HCT116 (cell line): ENCODE measurements at regions not wholly inside any gene's neighbourhood (a gene's known extent, or its start where the extent isn't known, plus 50 kb on each side); places are given as distances from the start of the nearest gene placed in this dataset.

ENCODE experiments used
- ATAC-seq: fragments of 200-7000 bp; cut with Tn5 transposase; 2 replicates; pipeline ENCODE4 v1.9.1; 2020; ENCODE audit warnings: mild to moderate bottlenecking, moderate library complexity
- BruUV-seq: library from RNA; stranded (reverse); fragments of 400-500 nt; replicated peaks from 2 replicates; lab custom pipeline; 2021; lab: Mats Ljungman, UMichigan
- CTCF ChIA-PET: fragments of 300-600 bp; sonication (Branson Sonifier 250); formaldehyde crosslinking; loops from one replicate; lab custom pipeline; 2021; ENCODE audit warnings: antibody characterized with exemption; lab: Charles Lee
- POLR2A ChIA-PET: fragments of 300-600, 350-600 bp; sonication (Branson Sonifier 250); formaldehyde crosslinking; loops from one replicate; lab custom pipeline; 2021; ENCODE audit warnings: antibody characterized with exemption; lab: Charles Lee
- RAD21 ChIA-PET, 2 experiments: fragments of 300-600 bp; sonication (Branson Sonifier 250); formaldehyde crosslinking; loops; one replicate each; lab custom pipeline; 2023; ENCODE audit warnings: low total read pairs in 2 of 2; ENCODE audit not compliant: uncharacterized antibody in 2 of 2, unreplicated experiment in 2 of 2, low non-redundant PET in 1 of 2; lab: Charles Lee
- DNase-seq: peaks from one replicate; pipeline ENCODE4 v3.0.0-alpha.2; 2010; ENCODE audit warnings: low read depth, low spot score
- H2AFZ ChIP-seq: fragments of 200-600 bp; shearing (Covaris generic), sonication (generic); 2 replicates; pipeline ENCODE4 v1.6.1; 2017; ENCODE audit warnings: low read depth, mixed run types, mixed read lengths, antibody characterized with exemption, low read length; ENCODE audit not compliant: poor library complexity, severe bottlenecking
- H3K27ac ChIP-seq: 2 replicates; pipeline ENCODE4 v1.5.1; 2012; ENCODE audit warnings: low read depth, low read length
- H3K27me3 ChIP-seq: fragments of 200-600 bp; sonication (generic); 2 replicates; pipeline ENCODE4 v1.6.1; 2016; ENCODE audit warnings: mixed run types, low read length, mixed read lengths; ENCODE audit not compliant: insufficient read depth
- H3K36me3 ChIP-seq, 2 experiments: fragments of 200-500 bp in 1 of 2; fragments of 200-600 bp in 1 of 2; sonication (Bioruptor generic) in 1 of 2; sonication (generic) in 1 of 2; 2 replicates each; pipeline versions ENCODE4 v1.5.1 to v1.6.1; 2014 to 2016; ENCODE audit warnings: low read length in 2 of 2, inconsistent platforms in 1 of 2, mixed read lengths in 1 of 2, mixed run types in 1 of 2; ENCODE audit not compliant: insufficient read depth in 2 of 2, control insufficient read depth in 1 of 2
- H3K4me1 ChIP-seq, 2 experiments: fragments of 200-600 bp in 1 of 2; sonication (generic) in 1 of 2; 2 replicates each; pipeline versions ENCODE4 v1.5.1 to v1.6.1; 2012 to 2017; ENCODE audit warnings: low read length in 2 of 2, inconsistent platforms in 1 of 2, mild to moderate bottlenecking in 1 of 2, mixed read lengths in 1 of 2, mixed run types in 1 of 2, moderate library complexity in 1 of 2; ENCODE audit not compliant: insufficient read depth in 2 of 2, control insufficient read depth in 1 of 2
- H3K4me2 ChIP-seq: fragments of 200-600 bp; sonication (generic); 2 replicates; pipeline ENCODE4 v1.6.1; 2017; ENCODE audit warnings: mixed run types, low read length, mixed read lengths
- H3K4me3 ChIP-seq, 2 experiments: fragments of 200-600 bp in 1 of 2; sonication (generic) in 1 of 2; replicated peaks in 1 of 2; 2 replicates each; pipeline ENCODE4 v1.5.1; 2011 to 2016; ENCODE audit warnings: low read length in 2 of 2, control low read depth in 1 of 2, low read depth in 1 of 2, mild to moderate bottlenecking in 1 of 2, mixed read lengths in 1 of 2, mixed run types in 1 of 2
- H3K79me2 ChIP-seq: fragments of 200-600 bp; sonication (generic); 2 replicates; pipeline ENCODE4 v1.6.1; 2017; ENCODE audit warnings: mild to moderate bottlenecking, mixed run types, low read length, moderate library complexity, mixed read lengths; ENCODE audit not compliant: insufficient read depth
- H3K9ac ChIP-seq: fragments of 200-600 bp; sonication (generic); 2 replicates; pipeline ENCODE4 v1.6.1; 2016; ENCODE audit warnings: low read length, mixed read lengths
- H3K9me2 ChIP-seq: fragments of 200-600 bp; sonication (generic), shearing (Covaris generic); 2 replicates; pipeline ENCODE4 v1.6.1; 2017; ENCODE audit warnings: mixed run types, mild to moderate bottlenecking, moderate library complexity; ENCODE audit not compliant: insufficient read depth
- H3K9me3 ChIP-seq, 2 experiments: fragments of 200-500 bp in 1 of 2; fragments of 200-600 bp in 1 of 2; sonication (Bioruptor generic) in 1 of 2; sonication (generic) in 1 of 2; 2 replicates each; pipeline ENCODE4 v1.6.1; 2014 to 2017; ENCODE audit warnings: low read length in 2 of 2, mixed read lengths in 2 of 2, inconsistent platforms in 1 of 2, low read depth in 1 of 2, mild to moderate bottlenecking in 1 of 2, mixed run types in 1 of 2, moderate library complexity in 1 of 2; ENCODE audit not compliant: control insufficient read depth in 1 of 2, insufficient read depth in 1 of 2
- H4K20me1 ChIP-seq: fragments of 200-600 bp; sonication (generic), shearing (Covaris generic); 2 replicates; pipeline ENCODE4 v1.6.1; 2017; ENCODE audit warnings: mixed run types, mild to moderate bottlenecking, moderate library complexity; ENCODE audit not compliant: insufficient read depth
- CBX3 ChIP-seq: IDR thresholded peaks from 2 replicates; pipeline ENCODE4 v1.6.1; 2012; ENCODE audit warnings: low read depth
- FOSL1 ChIP-seq: IDR thresholded peaks from 2 replicates; pipeline ENCODE4 v1.6.1; 2012; ENCODE audit warnings: low read depth
- TCF7L2 ChIP-seq: IDR thresholded peaks from 2 replicates; pipeline ENCODE4 v1.7.0; 2011; ENCODE audit warnings: borderline replicate concordance, inconsistent platforms; ENCODE audit not compliant: insufficient read depth, insufficient read length; ENCODE audit errors: extremely low read depth
- intact Hi-C: fragments of 100-400 bp; cut with micrococcal nuclease; formaldehyde crosslinking; loops from 2 replicates; pipeline ENCODE4 v1.10.0; 2022
- TF ChIP-seq, protein P1 (sequence below): IDR thresholded peaks from 2 replicates; pipeline ENCODE4 v1.6.1; 2012
- TF ChIP-seq, protein P2 (sequence below): IDR thresholded peaks from 2 replicates; pipeline ENCODE4 v1.6.1; 2012
- TF ChIP-seq, protein P3 (sequence below): IDR thresholded peaks from 2 replicates; pipeline ENCODE4 v1.6.1; 2011; ENCODE audit warnings: mild to moderate bottlenecking, low read length, moderate library complexity; ENCODE audit not compliant: insufficient replicate concordance; ENCODE audit errors: extremely low read depth

- ATAC-seq (no peak), DNase-seq (no peak)
- no peaks in the 10 kb centered on the region for H4K20me1 ChIP-seq
- H3K9ac ChIP-seq = no peak overlapping the region
- H3K27me3 ChIP-seq = no peaks in the 10 kb centered on the region
- H3K4me3 ChIP-seq = no peak overlapping the region
- H3K4me1 ChIP-seq = peaks cover 6 to 27% of the 10 kb centered on the region in 2 experiments
- H3K4me2 ChIP-seq = no peak overlapping the region
- no peaks in the 10 kb centered on the region for H3K79me2 ChIP-seq
- RAD21 ChIA-PET = no interaction called here
- TF ChIP-seq, protein P1, sequence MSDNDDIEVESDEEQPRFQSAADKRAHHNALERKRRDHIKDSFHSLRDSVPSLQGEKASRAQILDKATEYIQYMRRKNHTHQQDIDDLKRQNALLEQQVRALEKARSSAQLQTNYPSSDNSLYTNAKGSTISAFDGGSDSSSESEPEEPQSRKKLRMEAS = no peak
- TF ChIP-seq TCF7L2 (no peak), FOSL1 (no peak), CBX3 (no peak)
- TF ChIP-seq, protein P2, sequence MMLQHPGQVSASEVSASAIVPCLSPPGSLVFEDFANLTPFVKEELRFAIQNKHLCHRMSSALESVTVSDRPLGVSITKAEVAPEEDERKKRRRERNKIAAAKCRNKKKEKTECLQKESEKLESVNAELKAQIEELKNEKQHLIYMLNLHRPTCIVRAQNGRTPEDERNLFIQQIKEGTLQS = no peak
- TF ChIP-seq, protein P3, sequence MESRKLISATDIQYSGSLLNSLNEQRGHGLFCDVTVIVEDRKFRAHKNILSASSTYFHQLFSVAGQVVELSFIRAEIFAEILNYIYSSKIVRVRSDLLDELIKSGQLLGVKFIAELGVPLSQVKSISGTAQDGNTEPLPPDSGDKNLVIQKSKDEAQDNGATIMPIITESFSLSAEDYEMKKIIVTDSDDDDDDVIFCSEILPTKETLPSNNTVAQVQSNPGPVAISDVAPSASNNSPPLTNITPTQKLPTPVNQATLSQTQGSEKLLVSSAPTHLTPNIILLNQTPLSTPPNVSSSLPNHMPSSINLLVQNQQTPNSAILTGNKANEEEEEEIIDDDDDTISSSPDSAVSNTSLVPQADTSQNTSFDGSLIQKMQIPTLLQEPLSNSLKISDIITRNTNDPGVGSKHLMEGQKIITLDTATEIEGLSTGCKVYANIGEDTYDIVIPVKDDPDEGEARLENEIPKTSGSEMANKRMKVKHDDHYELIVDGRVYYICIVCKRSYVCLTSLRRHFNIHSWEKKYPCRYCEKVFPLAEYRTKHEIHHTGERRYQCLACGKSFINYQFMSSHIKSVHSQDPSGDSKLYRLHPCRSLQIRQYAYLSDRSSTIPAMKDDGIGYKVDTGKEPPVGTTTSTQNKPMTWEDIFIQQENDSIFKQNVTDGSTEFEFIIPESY = no peak
- POLR2A ChIA-PET = no interaction called here
- H3K9me2 ChIP-seq = no peaks in the 10 kb centered on the region
- no TSS peak for BruUV-seq
- H3K9me3 ChIP-seq = peaks cover 0 to 5% of the 10 kb centered on the region in 2 experiments; a peak in 1 of 4 replicates
- H3K27ac ChIP-seq = no peak overlapping the region
- no peak overlapping the region for H2AFZ ChIP-seq
- H3K36me3 ChIP-seq = no peaks in the 10 kb centered on the region
- CTCF ChIA-PET = no interaction called here
- intact Hi-C loops = no loop called here
Measured at GRCh38 chr14:101711041-101711856, 50.3 kb upstream of the PPP2R5C start.
